ENCODE measurements at regions not wholly inside any gene's neighbourhood (a gene's known extent, or its start where the extent isn't known, plus 50 kb on each side); places are given as distances from the start of the nearest gene placed in this dataset.
"Not testable (repeated sequence)": the region's sequence is repeated elsewhere in the genome, so short reads cannot be mapped to it uniquely, and the experiment has no call there.

- H4K20me1 ChIP-seq (ENCODE audit: insufficient read depth), result no peaks in the 10 kb centered on the region
- H2AFZ ChIP-seq (ENCODE audit: low read depth), result no peak overlapping the region
- no peak overlapping the region for H3K9ac ChIP-seq
- no peak overlapping the region for H3K4me3 ChIP-seq (IDR thresholded peaks at IDR 0.05; ENCODE audit: insufficient read depth, low read depth, low read length)
- no peaks in the 10 kb centered on the region for H3K4me1 ChIP-seq (ENCODE audit: low read depth, poor library complexity, severe bottlenecking)
- H3K4me2 ChIP-seq, result no peak overlapping the region
- no peak overlapping the region for H3K27ac ChIP-seq
- no peaks in the 10 kb centered on the region for H3K79me2 ChIP-seq (ENCODE audit: insufficient read depth, low read depth)
- no peaks in the 10 kb centered on the region for H3K27me3 ChIP-seq (ENCODE audit: insufficient read depth, low read depth)
- no peak for TF ChIP-seq CTCF (conservative IDR thresholded peaks at IDR 0.05; ENCODE audit: low read depth, low read length)
- no peaks in the 10 kb centered on the region for H3K36me3 ChIP-seq (ENCODE audit: insufficient read depth)
Observed at GRCh38 chr2:237209885-237210284, 124.2 kb downstream of the COPS8 start.

DNA sequence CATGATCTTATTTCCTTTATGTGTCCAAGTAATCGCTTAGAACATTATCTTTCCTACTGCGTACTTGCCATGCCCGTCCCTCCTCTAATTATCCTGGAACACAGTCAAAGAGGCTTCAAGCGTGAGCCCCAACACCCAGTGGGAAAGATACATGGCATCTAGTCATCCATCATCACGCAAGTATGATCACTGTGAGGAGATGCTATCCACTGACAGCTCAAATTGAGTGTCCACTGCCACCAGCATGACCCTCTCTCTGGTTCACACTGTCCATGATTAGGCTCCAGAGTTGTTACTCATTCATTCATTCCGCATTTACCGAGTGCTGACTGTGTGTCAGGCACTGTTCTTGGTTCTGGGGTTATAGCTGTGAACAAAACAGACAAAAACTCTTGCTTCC, 124.6 kb downstream of the COPS8 start:
- no peak overlapping the region for H3K4me2 ChIP-seq
- H3K79me2 ChIP-seq (ENCODE audit: insufficient read depth, low read depth), result no peaks in the 10 kb centered on the region
- H3K27ac ChIP-seq, result no peak overlapping the region
- H3K4me1 ChIP-seq (ENCODE audit: low read depth, poor library complexity, severe bottlenecking), result no peaks in the 10 kb centered on the region
- H4K20me1 ChIP-seq (ENCODE audit: insufficient read depth), result no peaks in the 10 kb centered on the region
- no peaks in the 10 kb centered on the region for H3K27me3 ChIP-seq (ENCODE audit: insufficient read depth, low read depth)
- TF ChIP-seq CTCF (conservative IDR thresholded peaks at IDR 0.05; ENCODE audit: low read depth, low read length), result no peak
- no peak overlapping the region for H2AFZ ChIP-seq (ENCODE audit: low read depth)
- H3K36me3 ChIP-seq (ENCODE audit: insufficient read depth), result no peaks in the 10 kb centered on the region
- H3K4me3 ChIP-seq (IDR thresholded peaks at IDR 0.05; ENCODE audit: insufficient read depth, low read depth, low read length), result no peak overlapping the region
- no peak overlapping the region for H3K9ac ChIP-seq

- Histone ChIP-seq H4K20me1 (ENCODE audit: insufficient read depth) (no peaks in the 10 kb centered on the region), H3K4me3 (IDR thresholded peaks at IDR 0.05; ENCODE audit: insufficient read depth, low read depth, low read length) (no peak overlapping the region), H3K9ac (no peak overlapping the region), H3K79me2 (ENCODE audit: insufficient read depth, low read depth) (no peaks in the 10 kb centered on the region), H2AFZ (ENCODE audit: low read depth) (no peak overlapping the region), H3K36me3 (ENCODE audit: insufficient read depth) (no peaks in the 10 kb centered on the region), H3K4me1 (ENCODE audit: low read depth, poor library complexity, severe bottlenecking) (no peaks in the 10 kb centered on the region), H3K27me3 (ENCODE audit: insufficient read depth, low read depth) (no peaks in the 10 kb centered on the region), H3K27ac (no peak overlapping the region), H3K4me2 (no peak overlapping the region)
- TF ChIP-seq CTCF (conservative IDR thresholded peaks at IDR 0.05; ENCODE audit: low read depth, low read length), result no peak
Observed at GRCh38 chr2:237210763-237211162, 125.1 kb downstream of the COPS8 start.

GRCh38 chr2:237212356-237213279, 126.9 kb downstream of the COPS8 start:
- H2AFZ ChIP-seq (ENCODE audit: low read depth); H3K36me3 ChIP-seq (ENCODE audit: insufficient read depth); H3K27ac ChIP-seq; H3K27me3 ChIP-seq (ENCODE audit: insufficient read depth, low read depth); H3K9ac ChIP-seq; H4K20me1 ChIP-seq (ENCODE audit: insufficient read depth); H3K4me2 ChIP-seq; H3K4me3 ChIP-seq (IDR thresholded peaks at IDR 0.05; ENCODE audit: insufficient read depth, low read depth, low read length); H3K4me1 ChIP-seq (ENCODE audit: low read depth, poor library complexity, severe bottlenecking); H3K79me2 ChIP-seq (ENCODE audit: insufficient read depth, low read depth): not testable (repeated sequence)

Measured in KMS-11 (cell line).